ENCODE measurements at regions not wholly inside any gene's neighbourhood (a gene's known extent, or its start where the extent isn't known, plus 50 kb on each side); places are given as distances from the start of the nearest gene placed in this dataset.
"Not testable (repeated sequence)": the region's sequence is repeated elsewhere in the genome, so short reads cannot be mapped to it uniquely, and the experiment has no call there.

- Histone ChIP-seq H3K4me3 (ENCODE audit: low read depth, low read length) (no peak overlapping the region), H3K36me3 (ENCODE audit: control insufficient read depth, insufficient read depth, low read length) (no peaks in the 10 kb centered on the region), H3K27me3 (ENCODE audit: control insufficient read depth, insufficient read depth, low read length) (no peaks in the 10 kb centered on the region)
- DNase-seq (ENCODE audit: low read depth) (no peak), FAIRE-seq (no peak)
- TF ChIP-seq, protein P1, sequence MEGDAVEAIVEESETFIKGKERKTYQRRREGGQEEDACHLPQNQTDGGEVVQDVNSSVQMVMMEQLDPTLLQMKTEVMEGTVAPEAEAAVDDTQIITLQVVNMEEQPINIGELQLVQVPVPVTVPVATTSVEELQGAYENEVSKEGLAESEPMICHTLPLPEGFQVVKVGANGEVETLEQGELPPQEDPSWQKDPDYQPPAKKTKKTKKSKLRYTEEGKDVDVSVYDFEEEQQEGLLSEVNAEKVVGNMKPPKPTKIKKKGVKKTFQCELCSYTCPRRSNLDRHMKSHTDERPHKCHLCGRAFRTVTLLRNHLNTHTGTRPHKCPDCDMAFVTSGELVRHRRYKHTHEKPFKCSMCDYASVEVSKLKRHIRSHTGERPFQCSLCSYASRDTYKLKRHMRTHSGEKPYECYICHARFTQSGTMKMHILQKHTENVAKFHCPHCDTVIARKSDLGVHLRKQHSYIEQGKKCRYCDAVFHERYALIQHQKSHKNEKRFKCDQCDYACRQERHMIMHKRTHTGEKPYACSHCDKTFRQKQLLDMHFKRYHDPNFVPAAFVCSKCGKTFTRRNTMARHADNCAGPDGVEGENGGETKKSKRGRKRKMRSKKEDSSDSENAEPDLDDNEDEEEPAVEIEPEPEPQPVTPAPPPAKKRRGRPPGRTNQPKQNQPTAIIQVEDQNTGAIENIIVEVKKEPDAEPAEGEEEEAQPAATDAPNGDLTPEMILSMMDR (IDR thresholded peaks at IDR 0.05; ENCODE audit: insufficient read depth, low read length, severe bottlenecking), result no peak
Measured at GRCh38 chr16:64085296-64085695, 1036.6 kb downstream of the CDH11 start.

DNA sequence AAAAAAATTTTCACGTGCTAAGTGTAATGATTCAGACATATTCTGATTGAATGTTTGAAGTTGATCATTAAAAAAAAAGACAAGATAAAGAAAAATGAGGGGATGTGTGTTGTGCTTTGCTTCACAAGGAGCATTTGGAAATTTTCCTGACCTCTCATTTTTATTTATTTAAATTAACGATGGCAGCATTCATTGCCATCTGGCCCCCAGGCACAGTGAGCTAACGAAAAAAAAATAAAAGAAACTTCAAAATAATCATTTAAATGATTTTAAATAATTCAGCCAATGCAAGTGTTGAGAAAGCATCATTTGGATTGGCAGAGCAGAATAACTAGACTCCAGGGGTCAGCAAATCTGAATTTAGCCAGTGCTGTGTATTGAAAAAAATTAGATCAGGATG lies 1037.2 kb downstream of the CDH11 start:
- DNase-seq (ENCODE audit: low read depth), result no peak
- TF ChIP-seq, protein P1 (IDR thresholded peaks at IDR 0.05; ENCODE audit: insufficient read depth, low read length, severe bottlenecking), result no peak
- FAIRE-seq, result no peak
- Histone ChIP-seq H3K36me3 (ENCODE audit: control insufficient read depth, insufficient read depth, low read length) (no peaks in the 10 kb centered on the region), H3K27me3 (ENCODE audit: control insufficient read depth, insufficient read depth, low read length) (no peaks in the 10 kb centered on the region), H3K4me3 (ENCODE audit: low read depth, low read length) (no peak overlapping the region)

GRCh38 chr16:64083428-64084129 lies 1038.3 kb downstream of the CDH11 start:
- no peaks in the 10 kb centered on the region for H3K36me3 ChIP-seq (ENCODE audit: control insufficient read depth, insufficient read depth, low read length)
- H3K27me3 ChIP-seq (ENCODE audit: control insufficient read depth, insufficient read depth, low read length), result no peaks in the 10 kb centered on the region
- TF ChIP-seq, protein P1 (IDR thresholded peaks at IDR 0.05; ENCODE audit: insufficient read depth, low read length, severe bottlenecking), result no peak
- H3K4me3 ChIP-seq (ENCODE audit: low read depth, low read length), result no peak overlapping the region
- no peak for DNase-seq (ENCODE audit: low read depth)
- no peak for FAIRE-seq

GRCh38 chr16:64077242-64077641 lies 1044.6 kb downstream of the CDH11 start:
- H3K4me3 ChIP-seq (ENCODE audit: low read depth, low read length), result no peak overlapping the region
- TF ChIP-seq, protein P1 (IDR thresholded peaks at IDR 0.05; ENCODE audit: insufficient read depth, low read length, severe bottlenecking), result no peak
- DNase-seq (ENCODE audit: low read depth) (no peak), FAIRE-seq (no peak)
- no peaks in the 10 kb centered on the region for H3K36me3 ChIP-seq (ENCODE audit: control insufficient read depth, insufficient read depth, low read length)
- no peaks in the 10 kb centered on the region for H3K27me3 ChIP-seq (ENCODE audit: control insufficient read depth, insufficient read depth, low read length)

DNA sequence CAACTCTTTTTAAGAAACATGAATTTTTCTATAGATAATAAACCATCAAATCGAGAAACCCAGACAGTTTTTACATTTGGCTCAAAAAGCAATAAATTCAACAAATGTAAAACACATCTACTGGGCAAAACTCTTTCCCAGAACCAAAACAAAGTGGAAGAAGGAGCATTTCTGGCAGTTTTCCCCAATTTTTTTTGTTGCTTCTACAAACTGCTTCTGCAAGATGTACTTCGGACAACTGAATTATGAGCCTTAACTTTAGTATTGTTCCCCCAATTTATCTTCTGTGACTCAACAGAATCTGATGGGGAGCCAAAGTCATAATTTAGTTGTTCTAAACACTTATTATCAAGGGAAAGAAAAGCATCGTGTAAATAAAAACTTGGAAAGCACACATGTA lies 1047.2 kb downstream of the CDH11 start:
- DNase-seq (ENCODE audit: low read depth) (no peak), FAIRE-seq (no peak)
- no peaks in the 10 kb centered on the region for H3K36me3 ChIP-seq (ENCODE audit: control insufficient read depth, insufficient read depth, low read length)

GRCh38 chr16:64072131-64072730 lies 1049.6 kb downstream of the CDH11 start:
- FAIRE-seq; H3K36me3 ChIP-seq (ENCODE audit: control insufficient read depth, insufficient read depth, low read length); H3K4me3 ChIP-seq (ENCODE audit: low read depth, low read length); DNase-seq (ENCODE audit: low read depth); H3K27me3 ChIP-seq (ENCODE audit: control insufficient read depth, insufficient read depth, low read length): not testable (repeated sequence)

More for the DNA sequence above, 1047.2 kb downstream of the CDH11 start:
- TF ChIP-seq, protein P1 (IDR thresholded peaks at IDR 0.05; ENCODE audit: insufficient read depth, low read length, severe bottlenecking), result no peak
- no peak overlapping the region for H3K4me3 ChIP-seq (ENCODE audit: low read depth, low read length)
- H3K27me3 ChIP-seq (ENCODE audit: control insufficient read depth, insufficient read depth, low read length), result no peaks in the 10 kb centered on the region

All from bronchial epithelial cell (primary cell).